Mononuclear cell (primary cell): ENCODE measurements at regions not wholly inside any gene's neighbourhood (a gene's known extent, or its start where the extent isn't known, plus 50 kb on each side); places are given as distances from the start of the nearest gene placed in this dataset.
"Not testable (repeated sequence)": the region's sequence is repeated elsewhere in the genome, so short reads cannot be mapped to it uniquely, and the experiment has no call there.

ENCODE experiments used
- H3K27me3 ChIP-seq: 2 replicates; pipeline ENCODE4 v1.6.0; 2011; ENCODE audit warnings: low read length, control low read depth; ENCODE audit not compliant: insufficient read depth
- H3K4me1 ChIP-seq: 2 replicates; pipeline ENCODE4 v1.5.1; 2011; ENCODE audit warnings: mild to moderate bottlenecking, low read length, control low read depth; ENCODE audit not compliant: insufficient read depth
- H3K4me3 ChIP-seq: 2 replicates; pipeline ENCODE4 v1.5.1; 2011; ENCODE audit warnings: mild to moderate bottlenecking, low read length, moderate library complexity
- H3K9me3 ChIP-seq: 2 replicates; pipeline ENCODE4 v1.5.1; 2011; ENCODE audit warnings: low read depth, mild to moderate bottlenecking, control low read depth, low read length

GRCh38 chr14:22266142-22266442 lies 322.9 kb downstream of the DAD1 start:
- Histone ChIP-seq H3K4me1 (no peaks in the 10 kb centered on the region), H3K4me3 (no peak overlapping the region), H3K27me3 (no peaks in the 10 kb centered on the region), H3K9me3 (no peaks in the 10 kb centered on the region)

- no peaks in the 10 kb centered on the region for H3K4me1 ChIP-seq
- no peaks in the 10 kb centered on the region for H3K27me3 ChIP-seq
- no peak overlapping the region for H3K4me3 ChIP-seq
- H3K9me3 ChIP-seq, result no peaks in the 10 kb centered on the region
Measured at GRCh38 chr14:22265319-22266141, 323.5 kb downstream of the DAD1 start.

- no peak overlapping the region for H3K4me3 ChIP-seq
- H3K9me3 ChIP-seq, result no peaks in the 10 kb centered on the region
- no peaks in the 10 kb centered on the region for H3K4me1 ChIP-seq
- H3K27me3 ChIP-seq, result no peaks in the 10 kb centered on the region
Measured at GRCh38 chr14:22264759-22265158, 324.3 kb downstream of the DAD1 start.

GRCh38 chr14:22263961-22264360 lies 325.1 kb downstream of the DAD1 start:
- Histone ChIP-seq H3K27me3 (no peaks in the 10 kb centered on the region), H3K4me3 (no peak overlapping the region), H3K9me3 (no peaks in the 10 kb centered on the region), H3K4me1 (no peaks in the 10 kb centered on the region)

GRCh38 chr14:22262881-22263280 lies 326.1 kb downstream of the DAD1 start:
- Histone ChIP-seq H3K9me3 (no peaks in the 10 kb centered on the region), H3K4me3 (no peak overlapping the region), H3K4me1 (no peaks in the 10 kb centered on the region), H3K27me3 (no peaks in the 10 kb centered on the region)

- H3K9me3 ChIP-seq, result no peaks in the 10 kb centered on the region
Measured at GRCh38 chr14:22255017-22255950, 333.7 kb downstream of the DAD1 start.

GRCh38 chr14:22252686-22253085 lies 336.3 kb downstream of the DAD1 start:
- no peak overlapping the region for H3K4me3 ChIP-seq
- H3K27me3 ChIP-seq, result no peaks in the 10 kb centered on the region
- H3K9me3 ChIP-seq, result no peaks in the 10 kb centered on the region
- peaks cover 3% of the 10 kb centered on the region for H3K4me1 ChIP-seq

More at GRCh38 chr14:22255017-22255950, 333.7 kb downstream of the DAD1 start:
- Histone ChIP-seq H3K4me1 (peaks cover 3% of the 10 kb centered on the region), H3K27me3 (no peaks in the 10 kb centered on the region), H3K4me3 (no peak overlapping the region)

GRCh38 chr14:22251090-22251489 lies 337.9 kb downstream of the DAD1 start:
- H3K27me3 ChIP-seq, result no peaks in the 10 kb centered on the region
- peaks cover 3% of the 10 kb centered on the region for H3K4me1 ChIP-seq
- no peak overlapping the region for H3K4me3 ChIP-seq
- no peaks in the 10 kb centered on the region for H3K9me3 ChIP-seq

- no peaks in the 10 kb centered on the region for H3K27me3 ChIP-seq
- no peak overlapping the region for H3K4me3 ChIP-seq
- peaks cover 3% of the 10 kb centered on the region for H3K4me1 ChIP-seq
- H3K9me3 ChIP-seq, result no peaks in the 10 kb centered on the region
Measured at GRCh38 chr14:22249770-22250169, 339.3 kb downstream of the DAD1 start.

GRCh38 chr14:22243971-22244581 lies 344.9 kb downstream of the DAD1 start:
- Histone ChIP-seq H3K4me3 (no peak overlapping the region), H3K4me1 (no peaks in the 10 kb centered on the region), H3K27me3 (no peaks in the 10 kb centered on the region), H3K9me3 (no peaks in the 10 kb centered on the region)

- H3K4me1 ChIP-seq, H3K9me3 ChIP-seq, H3K4me3 ChIP-seq, H3K27me3 ChIP-seq: not testable (repeated sequence)
Measured at GRCh38 chr14:22238320-22238719, 350.7 kb downstream of the DAD1 start.

- H3K4me1 ChIP-seq, result peaks cover 18% of the 10 kb centered on the region
- H3K27me3 ChIP-seq, result no peaks in the 10 kb centered on the region
- no peak overlapping the region for H3K4me3 ChIP-seq
- H3K9me3 ChIP-seq, result no peaks in the 10 kb centered on the region
Measured at GRCh38 chr14:22233377-22233776, 355.6 kb downstream of the DAD1 start.

- Histone ChIP-seq H3K27me3 (no peaks in the 10 kb centered on the region), H3K4me3 (no peak overlapping the region), H3K9me3 (no peaks in the 10 kb centered on the region), H3K4me1 (peaks cover 17% of the 10 kb centered on the region)
Measured at GRCh38 chr14:22232933-22233332, 356.1 kb downstream of the DAD1 start.

GRCh38 chr14:22232486-22232885 lies 356.5 kb downstream of the DAD1 start:
- Histone ChIP-seq H3K4me3 (no peak overlapping the region), H3K9me3 (no peaks in the 10 kb centered on the region), H3K4me1 (peaks cover 17% of the 10 kb centered on the region), H3K27me3 (no peaks in the 10 kb centered on the region)

GRCh38 chr14:22231018-22231417 lies 358.0 kb downstream of the DAD1 start:
- Histone ChIP-seq H3K9me3 (no peaks in the 10 kb centered on the region), H3K4me3 (no peak overlapping the region), H3K4me1 (peaks cover 31% of the 10 kb centered on the region), H3K27me3 (no peaks in the 10 kb centered on the region)
